Fibroblast of villous mesenchyme (primary cell): ENCODE measurements at regions not wholly inside any gene's neighbourhood (a gene's known extent, or its start where the extent isn't known, plus 50 kb on each side); places are given as distances from the start of the nearest gene placed in this dataset.

Source experiments
- DNase-seq: peaks from one replicate; pipeline ENCODE4 v3.0.0-alpha.2; 2010; ENCODE audit warnings: low read depth
- H3K4me3 ChIP-seq: 2 replicates; pipeline ENCODE4 v1.5.1; 2011; ENCODE audit warnings: low read depth, mild to moderate bottlenecking, low read length
- CTCF ChIP-seq: IDR thresholded peaks from 2 replicates; pipeline ENCODE4 v1.5.1; 2012; ENCODE audit warnings: low read depth, mild to moderate bottlenecking, low read length; ENCODE audit not compliant: insufficient read depth

DNA sequence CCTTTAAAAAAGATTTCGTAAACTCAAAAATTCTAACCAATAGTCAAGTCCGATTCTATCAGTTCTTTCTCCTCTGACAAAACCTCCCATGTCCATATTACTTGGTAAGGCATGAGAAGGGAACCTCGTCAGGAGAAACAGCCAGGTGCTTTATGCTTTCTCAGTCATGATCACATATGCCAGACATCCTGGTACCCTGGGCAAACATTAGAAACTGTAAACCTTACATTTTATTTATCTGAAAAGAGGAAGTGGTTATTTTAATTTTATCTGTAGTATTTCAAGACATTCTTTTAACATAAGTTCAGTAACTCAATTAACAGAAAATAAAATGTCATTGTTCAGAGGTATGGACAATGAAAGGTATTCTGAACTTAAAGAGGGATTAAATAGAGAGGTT is 474.8 kb upstream of the GBE1 start:
- no peak overlapping the region for H3K4me3 ChIP-seq
- TF ChIP-seq CTCF: no peak
- DNase-seq: no peak

DNA sequence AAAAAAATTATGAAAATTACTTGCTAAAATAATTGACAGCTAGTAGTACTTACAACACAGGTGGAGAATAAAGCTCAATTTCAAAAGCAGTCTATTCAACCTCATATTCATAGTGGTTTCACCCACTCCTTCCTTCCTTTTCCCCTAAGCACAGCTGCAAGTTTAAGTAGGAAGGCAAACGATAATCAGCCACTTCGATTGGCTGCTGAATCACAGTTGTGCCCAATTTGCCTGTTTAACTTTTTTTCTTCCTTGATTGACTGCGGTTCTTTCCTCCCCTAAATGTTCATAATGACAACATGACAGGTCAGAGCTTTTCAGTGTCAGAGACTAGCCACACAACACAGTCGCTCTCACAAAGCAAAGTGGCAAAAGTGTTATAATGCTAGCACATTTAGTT is 468.0 kb upstream of the GBE1 start:
- H3K4me3 ChIP-seq: no peak overlapping the region
- no peak for TF ChIP-seq CTCF
- DNase-seq: no peak

DNA sequence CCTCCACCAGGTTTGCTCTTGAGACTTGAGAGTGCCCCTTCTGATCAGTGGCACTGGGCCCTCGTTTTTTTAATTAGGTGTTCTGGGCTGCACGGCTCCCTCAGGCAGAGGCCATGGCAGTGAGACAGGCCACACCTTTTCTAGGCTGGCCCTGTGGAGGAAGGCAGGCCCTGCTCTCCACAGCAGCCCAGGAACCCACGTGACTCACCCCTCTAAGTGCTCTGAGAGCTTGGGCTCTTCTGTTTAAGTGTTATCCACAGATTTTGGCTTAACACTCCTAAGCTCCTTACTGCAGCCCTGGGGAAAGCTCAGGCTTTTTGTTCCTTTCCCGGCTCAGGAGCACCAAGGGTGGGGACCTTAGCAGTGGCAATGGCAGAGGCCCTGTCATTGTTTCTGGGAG is 463.2 kb upstream of the GBE1 start:
- DNase-seq: no peak
- H3K4me3 ChIP-seq: no peak overlapping the region
- no peak for TF ChIP-seq CTCF

DNA sequence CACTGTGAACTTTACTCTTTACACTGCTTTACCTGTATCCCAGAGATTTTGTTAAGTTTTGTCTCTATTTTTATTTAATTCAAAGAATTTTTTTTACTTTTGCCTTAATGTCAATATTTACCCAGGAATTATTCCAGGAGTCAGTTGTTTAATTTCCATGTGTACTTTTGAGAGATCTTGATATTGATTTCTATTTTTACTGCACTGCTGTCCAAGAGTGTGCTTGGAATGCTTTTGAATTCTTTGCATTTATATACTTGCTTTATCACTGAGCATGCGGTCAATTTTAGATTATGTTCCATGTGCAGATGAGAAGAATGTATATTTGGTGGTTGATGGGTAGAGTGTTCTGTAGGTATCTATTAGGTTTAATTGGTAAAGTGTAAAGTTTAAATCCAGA is 461.0 kb upstream of the GBE1 start:
- no peak overlapping the region for H3K4me3 ChIP-seq
- DNase-seq: no peak
- no peak for TF ChIP-seq CTCF

GRCh38 chr3:82217571-82217970 is 456.1 kb upstream of the GBE1 start:
- TF ChIP-seq CTCF: no peak
- no peak overlapping the region for H3K4me3 ChIP-seq
- no peak for DNase-seq

GRCh38 chr3:82208002-82208710 is 446.7 kb upstream of the GBE1 start:
- no peak for TF ChIP-seq CTCF
- H3K4me3 ChIP-seq: no peak overlapping the region
- no peak for DNase-seq

DNA sequence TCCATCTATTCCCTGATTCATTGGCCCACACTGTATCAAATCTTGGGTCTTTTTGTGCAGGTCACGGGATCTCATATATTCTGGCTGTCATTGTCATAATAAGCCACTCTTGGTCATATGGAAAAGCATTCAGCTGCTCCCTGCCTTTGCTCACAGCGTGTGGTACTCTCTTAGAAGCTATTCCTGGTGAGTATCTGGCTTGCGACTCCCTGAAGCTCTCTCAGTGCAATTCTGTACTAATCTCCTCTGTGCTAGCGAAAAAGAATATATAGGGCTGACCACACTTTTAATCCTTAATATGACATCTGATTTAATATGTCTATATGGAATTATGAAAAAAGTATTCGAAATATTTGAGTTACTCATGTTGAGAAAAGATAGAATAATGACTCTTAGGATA is 440.8 kb upstream of the GBE1 start:
- no peak for DNase-seq
- no peak for TF ChIP-seq CTCF
- no peak overlapping the region for H3K4me3 ChIP-seq
